ENCODE measurements at regions not wholly inside any gene's neighbourhood (a gene's known extent, or its start where the extent isn't known, plus 50 kb on each side); places are given as distances from the start of the nearest gene placed in this dataset.
A peak's percentile ranks its signal among the peaks of the same experiment; 100 is the strongest.

DNA sequence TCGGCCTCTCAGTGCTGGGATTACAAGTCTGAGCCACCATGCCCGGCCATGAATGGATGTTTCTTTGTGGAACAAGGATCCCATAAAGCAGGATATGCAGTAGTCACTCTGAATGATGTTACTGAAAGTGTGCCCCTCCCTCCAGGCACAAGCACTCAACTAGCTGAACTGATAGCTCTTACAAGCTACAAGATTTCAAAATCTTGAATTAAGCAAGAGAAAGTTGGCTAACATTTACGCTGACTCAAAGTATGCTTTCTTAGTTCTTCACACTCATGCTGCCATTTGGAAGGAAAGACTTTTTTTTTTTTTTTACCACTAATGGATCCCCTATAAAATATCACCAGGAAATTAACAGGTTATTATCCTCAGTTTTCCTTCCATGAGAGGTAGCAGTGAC, 549.0 kb upstream of the PKDCC start:
- no peak for DNase-seq

DNA sequence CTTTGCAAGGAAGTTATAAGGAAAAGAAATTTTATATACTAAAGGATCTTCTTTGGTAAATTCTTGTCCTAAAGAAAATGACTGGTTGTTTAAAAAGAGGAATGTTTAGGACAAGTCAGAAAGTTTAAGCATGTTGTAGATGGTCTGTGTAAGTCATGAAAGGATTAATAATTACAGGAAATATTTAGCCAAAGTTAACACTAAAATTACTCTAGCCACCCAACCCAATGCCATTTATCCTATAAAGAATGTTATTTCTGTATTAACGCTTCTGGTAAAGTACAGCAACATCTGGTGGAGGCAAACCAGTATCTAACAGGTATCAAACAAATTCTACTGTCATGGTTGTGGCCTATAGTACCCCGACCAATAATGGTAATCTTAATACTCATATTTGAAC, 546.9 kb upstream of the PKDCC start:
- DNase-seq = no peak

DNA sequence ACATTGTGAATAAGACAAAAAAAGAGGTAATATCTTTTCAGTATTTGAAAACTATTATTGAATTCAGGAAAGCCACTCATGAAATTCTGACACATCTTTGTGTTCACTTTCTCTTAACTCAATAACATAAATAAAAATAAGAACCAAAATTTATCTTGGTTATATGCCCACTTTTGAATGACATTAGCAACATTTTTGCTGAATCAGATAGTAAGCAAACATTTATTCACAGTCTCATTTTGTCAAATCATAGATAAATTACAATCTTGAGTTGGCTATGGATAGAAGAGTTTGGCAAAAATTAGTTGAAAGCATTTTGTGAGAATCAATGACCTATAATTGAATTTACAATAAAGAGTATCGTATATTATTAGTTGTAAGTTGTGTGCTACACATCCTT, 545.1 kb upstream of the PKDCC start:
- no peak for DNase-seq

DNA sequence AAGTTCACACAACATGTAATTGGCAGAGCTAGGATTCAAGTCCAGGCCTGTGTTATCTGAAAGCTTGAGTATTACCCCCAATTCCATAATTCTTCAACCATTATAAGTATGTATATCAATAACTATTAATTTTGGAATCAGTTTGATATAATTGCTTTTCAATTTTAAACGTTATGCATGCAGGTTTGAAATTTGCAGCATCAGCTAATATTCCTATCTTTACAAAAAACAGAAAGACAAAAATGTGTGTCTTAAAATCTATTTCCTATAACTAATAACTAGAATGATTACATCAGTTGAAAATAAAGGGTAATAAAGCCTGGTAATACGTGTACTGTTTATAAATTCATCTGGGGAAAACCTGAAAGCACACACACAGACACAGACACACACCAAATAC, 543.3 kb upstream of the PKDCC start:
- no peak for DNase-seq

DNA sequence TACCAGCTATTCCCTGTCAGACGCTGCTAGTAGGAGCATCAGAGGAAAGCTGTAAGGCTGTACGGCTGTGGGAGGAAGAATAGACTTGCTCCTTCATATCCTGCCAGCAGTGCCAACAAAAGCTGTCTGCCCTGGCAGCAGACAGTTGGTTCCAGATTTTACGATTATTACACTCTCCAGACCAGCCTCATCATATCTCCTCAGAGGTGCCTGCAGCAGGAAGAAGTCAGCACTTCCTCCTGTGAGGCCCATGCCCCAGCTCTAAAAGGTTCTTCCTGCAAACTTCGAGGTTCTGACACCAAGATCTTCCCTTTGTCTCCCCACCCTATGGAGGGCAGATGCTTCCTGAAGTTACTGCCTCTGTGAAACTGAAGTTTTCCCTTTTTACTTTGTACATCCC, 537.7 kb upstream of the PKDCC start:
- DNase-seq = no peak

DNA sequence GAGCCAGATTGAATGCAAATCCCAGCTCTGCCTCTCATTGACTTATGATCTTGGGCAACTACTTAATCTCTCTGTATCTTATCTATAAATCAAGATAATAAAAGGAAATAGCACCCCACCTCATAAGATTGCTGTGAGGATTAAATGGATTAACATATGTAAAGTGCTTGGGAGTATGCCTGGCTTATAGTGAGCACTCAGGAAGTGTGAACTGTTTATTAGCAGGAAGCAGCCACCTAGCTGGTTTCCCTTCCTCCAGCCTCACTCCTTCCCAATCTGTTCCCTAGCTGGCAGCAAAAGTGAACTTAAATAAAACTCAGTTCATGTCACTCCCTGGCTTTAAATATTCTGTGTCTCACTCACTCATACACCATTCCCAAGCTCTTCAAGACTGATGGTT, 526.6 kb upstream of the PKDCC start:
- DNase-seq = no peak

DNA sequence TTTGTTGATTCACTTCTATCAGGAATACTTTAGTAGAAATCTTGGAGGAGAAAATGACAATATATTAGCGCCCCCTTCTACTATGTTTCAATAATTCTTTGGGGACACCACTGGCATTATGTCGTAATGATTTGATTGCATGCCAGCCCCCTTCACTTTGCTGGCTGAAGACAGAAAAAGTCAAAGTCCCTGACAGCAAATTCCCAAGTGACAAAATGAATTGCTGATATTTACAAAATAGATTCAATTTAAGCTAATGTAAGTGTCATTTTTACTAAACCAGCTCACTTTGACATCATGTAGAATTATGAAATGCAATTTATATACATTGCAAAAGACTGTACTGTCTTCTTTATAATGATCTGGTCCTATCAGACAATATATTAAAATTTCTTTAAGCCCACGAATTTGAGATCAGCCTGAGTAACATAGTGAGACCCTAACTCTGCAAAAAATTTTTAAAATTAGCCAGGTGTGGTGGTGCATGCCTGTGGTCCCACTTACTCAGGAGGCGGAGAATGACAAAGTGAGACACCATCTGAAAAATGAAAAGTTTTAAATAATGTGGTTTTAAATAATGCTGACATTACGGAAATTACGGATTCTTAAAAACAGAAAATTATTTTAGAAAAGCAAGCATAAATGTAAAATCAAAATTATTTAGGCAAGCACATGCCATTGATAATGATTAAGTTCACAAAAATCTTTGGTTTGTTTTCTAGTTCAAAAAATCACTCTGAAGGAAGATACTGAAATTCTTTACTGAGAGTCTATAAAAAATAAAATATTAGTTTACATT, 520.1 kb upstream of the PKDCC start:
- no peak for DNase-seq

DNA sequence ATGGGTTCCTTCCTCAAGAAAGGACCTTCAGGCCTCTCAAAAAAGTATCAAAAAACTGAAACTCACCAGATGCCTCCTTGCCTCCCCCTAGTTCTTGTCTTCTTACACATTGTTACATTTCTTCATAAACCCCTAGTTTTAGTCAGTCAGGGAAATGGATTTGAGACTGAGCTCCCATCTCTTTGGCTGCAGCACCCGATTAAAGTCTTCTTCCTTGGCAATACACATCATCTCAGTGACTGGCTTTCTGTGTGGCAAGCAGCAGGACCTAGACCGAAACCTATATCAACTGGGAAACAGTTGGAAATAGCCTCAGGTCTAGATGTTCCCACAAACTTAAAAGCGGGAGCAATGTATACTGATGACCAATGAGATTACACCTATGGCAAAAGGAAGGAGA, 512.2 kb upstream of the PKDCC start:
- DNase-seq = no peak

DNA sequence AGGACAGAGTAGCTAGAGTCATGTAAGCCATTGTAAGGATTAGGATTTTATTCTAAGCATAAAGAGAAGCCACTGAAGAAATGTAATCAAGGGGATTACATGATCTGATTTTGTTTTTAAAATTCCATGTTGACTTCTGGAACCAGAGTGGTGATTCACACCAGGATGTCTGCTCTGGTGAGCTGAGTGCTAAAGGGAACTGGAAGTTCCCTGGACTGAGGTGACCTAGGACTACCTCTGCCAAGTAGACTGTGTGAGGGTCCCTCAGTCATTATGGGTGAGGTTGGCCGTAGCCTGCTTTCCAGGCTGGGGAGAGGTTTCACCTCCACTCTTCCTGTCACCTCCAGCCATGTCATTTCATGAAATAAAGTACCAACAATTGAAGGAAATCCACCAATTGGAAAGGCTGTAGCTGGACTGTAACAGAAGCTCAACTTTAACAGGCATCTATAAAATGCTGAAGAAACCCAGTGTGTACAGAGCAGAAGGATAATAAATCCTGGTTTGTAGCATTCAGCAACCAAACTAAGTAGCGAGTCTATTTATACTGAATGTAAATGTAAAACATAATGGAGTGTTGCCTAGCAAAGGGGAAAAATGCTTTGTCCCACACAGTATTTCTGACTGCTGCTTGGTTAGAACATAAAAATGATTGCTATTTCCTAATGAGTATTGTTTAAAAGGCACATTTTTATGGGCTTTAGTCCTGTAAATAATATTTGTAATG, 507.4 kb upstream of the PKDCC start:
- DNase-seq = peak in 1 of 3 experiments; percentile 21

DNA sequence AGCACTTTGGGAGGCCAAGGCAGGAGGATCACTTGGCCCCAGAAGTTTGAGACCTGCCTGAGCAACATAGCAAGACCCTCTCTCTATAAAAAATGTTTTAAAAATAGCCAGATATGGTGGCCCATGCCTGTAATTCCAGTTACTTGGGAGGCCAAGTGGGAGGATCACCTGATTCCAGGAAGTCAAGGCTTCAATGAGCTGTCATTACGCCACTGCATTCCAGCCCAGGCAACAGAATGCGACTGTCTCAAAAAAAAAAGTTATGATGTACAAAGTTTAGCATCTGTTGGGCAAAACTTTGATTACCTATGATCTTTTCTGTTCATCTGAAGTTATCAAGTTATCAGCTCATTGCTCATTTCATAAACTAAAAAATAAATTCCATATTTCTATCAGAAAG, 504.1 kb upstream of the PKDCC start:
- DNase-seq = no peak

DNA sequence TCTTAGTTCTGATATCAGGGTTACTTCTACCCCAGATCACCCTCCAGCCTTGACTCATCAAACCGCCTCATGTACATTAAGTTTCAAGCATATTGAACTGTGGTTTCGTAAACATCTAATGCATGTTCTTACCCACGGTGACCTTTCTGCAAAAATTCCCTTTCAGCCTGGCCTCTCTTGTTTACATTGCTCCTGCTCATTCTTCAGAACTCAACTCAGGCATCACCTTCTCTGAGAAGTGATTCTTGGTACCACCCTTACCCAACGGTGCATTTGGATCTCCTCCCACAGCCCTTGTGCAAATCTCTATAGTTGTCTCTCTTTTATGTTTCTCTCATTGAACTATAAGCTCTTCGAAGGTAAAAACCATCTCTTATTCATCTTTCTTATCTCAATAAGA, 503.1 kb upstream of the PKDCC start:
- no peak for DNase-seq

DNA sequence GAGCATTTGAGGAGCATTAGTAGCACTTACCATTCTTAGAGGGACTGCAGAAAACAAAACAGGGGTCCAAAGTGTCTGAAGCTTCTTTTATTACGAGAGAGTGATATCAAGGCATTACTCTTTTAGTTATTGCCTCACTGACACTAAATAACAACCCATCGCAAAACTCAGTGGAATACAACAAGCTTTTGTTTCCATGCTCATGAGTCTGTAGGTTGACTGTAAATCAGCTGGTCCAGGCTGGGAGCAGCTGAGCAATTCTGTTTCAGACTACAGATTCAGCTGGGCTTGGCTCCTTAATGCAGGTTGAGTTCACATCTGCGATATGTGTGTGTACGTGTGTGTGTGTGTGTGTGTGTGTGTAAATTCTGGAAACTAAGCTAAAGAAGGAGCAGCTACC, 501.8 kb upstream of the PKDCC start:
- no peak for DNase-seq

DNA sequence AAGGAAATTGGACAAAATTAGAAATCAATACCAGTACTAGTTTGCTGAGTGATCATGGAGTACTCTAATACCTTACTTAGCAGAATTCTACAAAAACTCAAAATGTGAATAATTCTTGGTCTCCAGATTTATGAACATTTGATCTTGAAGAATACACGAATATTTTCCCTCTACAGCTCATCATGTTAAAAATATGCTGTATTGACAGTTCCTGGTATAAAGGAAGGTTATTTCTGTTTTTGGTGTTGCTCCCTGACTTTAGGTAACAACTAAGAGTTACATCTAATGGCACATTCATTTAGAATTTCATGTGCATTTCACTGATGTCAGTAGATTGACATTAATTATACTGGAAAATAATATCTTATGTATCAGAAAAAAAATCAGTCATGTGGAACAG, 479.2 kb upstream of the PKDCC start:
- DNase-seq = no peak

DNA sequence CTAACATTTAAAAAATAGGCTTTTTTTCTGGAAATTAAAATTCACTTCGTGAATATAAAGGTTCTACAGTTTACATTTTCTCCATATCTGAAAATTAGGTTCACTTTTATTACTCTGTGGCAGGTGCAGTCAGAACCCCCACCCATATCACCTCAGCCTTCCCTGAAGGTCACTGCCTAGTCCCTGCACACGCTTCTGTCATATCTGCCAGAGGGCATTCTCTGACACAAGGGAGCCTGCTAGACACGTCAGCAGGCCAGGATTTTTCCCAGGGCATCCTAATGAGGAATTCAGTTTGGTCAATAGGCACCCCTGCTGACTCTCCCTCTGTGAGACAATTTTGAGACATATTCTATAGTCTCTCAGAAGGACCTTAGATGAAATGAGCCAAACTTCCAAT, 475.7 kb upstream of the PKDCC start:
- DNase-seq = no peak

DNA sequence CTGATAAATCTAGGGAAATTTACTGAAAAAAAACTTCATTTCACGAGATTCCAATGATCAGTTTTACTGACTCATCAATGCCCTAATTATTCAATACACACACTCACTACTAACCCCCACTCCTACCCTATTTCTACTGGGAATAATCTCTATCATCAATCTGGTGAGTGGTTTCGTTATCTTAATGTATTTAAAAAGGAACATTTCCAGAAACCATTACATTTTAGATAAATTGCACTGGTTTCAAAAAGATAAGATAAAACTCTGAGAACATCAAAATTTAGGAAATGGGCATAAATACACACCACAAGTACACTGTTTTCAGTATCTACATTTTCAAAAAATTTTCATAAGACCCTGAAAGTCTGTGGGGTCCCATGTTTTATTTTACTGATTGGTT, 471.4 kb upstream of the PKDCC start:
- DNase-seq = no peak

DNA sequence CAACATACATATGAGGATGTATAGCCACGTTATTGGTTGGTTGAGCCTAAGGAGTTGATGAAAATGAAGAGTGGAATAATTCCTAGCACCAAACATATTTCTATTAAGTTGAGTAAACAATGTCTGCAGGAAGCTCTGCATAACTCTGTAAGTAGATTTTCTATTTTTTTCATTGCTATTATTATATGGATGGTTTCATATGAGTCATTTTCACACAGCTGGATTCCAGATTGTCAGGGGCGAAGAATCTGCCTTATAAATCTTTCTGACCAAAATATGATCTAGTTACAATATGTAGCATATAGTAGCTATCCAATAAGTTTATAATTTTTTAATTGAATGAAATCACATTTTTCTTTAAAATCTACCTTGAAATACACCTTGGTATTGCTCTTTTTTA, 468.0 kb upstream of the PKDCC start:
- DNase-seq = no peak

DNA sequence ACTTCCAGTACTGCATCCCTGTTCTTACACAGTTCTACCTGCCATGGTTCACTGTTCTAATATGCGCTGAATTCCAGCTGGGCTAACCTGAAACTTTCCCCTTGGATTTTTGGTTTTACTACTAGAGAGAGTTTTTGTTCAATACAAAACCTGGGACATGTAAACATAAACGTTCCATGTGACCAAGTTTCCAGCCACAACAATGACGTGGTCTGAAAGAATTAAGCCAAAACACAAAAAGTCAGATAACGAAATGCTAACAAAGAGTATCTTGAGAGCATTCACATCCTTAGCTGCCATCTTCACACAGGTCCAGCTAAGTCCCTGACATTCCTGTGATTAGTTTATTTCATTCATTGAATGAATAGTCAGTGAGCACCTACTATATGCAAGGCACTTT, 467.0 kb upstream of the PKDCC start:
- no peak for DNase-seq

DNA sequence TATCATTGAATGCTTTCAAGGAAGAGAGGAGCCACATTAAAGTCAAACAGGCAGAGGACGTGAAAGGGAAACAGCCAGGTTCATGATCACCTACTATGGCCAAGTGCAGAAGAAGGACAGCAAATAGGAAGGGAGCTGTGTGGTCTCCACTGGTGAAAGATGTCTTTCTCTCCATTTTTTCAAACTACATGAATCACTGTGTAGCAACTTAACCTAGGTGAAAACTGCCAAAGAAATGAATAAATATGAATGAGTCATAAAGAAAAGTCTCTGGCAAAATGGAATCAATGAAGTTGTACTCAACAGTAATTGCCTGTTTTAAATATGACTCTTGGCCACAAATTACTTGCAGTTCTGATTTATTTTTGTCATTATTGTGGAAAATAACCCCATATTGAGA, 452.6 kb upstream of the PKDCC start:
- no peak for DNase-seq

DNA sequence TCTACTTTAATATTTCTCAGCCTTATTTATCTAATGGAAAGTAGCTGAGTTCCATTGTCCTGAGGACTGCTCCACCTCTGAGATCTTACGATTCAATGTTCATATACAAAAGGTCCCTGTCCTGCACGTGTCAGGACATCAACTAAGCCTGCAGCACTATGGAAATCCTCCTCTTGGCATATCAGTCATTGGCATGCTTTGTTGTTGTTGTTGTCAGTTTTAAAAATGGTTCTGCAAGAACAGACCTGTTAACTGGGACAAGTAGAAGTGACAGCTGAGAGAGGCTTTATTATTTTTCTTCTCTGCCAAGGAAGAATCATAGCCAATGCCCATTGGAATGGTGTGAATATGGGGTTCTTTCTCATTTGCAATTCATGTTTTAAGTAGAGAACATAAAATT, 450.1 kb upstream of the PKDCC start:
- DNase-seq = no peak

DNA sequence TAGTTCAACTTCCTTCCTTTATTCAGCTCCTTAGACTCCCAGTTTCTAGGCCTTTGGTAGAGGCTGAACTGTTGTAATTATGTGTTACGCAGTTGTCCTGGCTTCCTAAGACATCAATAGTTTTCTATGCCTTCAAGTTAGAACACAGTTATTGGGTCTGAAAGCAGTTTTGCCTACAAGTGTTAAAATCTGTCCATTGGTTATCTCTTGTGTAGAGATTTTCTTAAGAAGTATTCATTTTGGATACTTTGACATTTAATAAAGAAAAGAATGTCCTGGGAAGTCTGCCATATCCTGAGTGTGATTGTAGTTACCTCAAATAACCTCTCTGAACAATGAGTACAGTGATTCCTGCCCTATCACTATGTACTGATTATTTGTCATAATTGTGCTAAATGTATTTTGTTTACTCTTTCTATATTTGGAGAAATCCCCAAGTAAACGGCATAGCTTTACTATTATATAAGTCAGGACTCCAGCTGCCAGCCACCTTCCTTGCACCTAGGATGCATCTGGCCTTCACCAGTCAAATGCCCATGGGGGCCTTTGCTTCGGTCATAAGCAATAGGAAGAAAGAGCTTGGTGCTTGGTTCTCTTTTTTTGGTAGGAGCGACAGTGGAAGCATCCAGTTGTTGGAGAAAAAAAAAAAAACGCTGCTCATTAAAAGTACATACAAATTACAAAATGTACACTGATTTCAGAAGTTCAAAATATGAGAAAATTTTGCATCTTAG, 449.5 kb upstream of the PKDCC start:
- DNase-seq = no peak

DNA sequence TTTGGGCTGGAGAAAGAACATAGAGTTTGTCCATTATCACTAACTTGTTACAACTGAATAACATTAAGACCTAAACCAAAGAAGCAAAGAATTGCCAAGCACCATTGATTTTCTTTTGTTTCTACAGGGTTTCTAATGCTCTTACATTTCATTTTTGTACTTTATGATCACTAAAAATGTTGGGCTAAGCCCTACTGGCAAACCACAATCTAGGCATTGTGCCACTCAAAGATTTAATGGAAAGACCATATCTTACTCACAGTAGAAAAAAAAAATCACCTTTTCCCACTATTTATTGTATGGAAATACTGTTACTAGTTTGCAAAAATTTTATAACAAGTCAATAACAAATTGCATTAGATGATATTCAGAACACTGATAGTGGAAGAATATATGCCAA, 447.4 kb upstream of the PKDCC start:
- DNase-seq = peak in 1 of 3 experiments; percentile 45

DNA sequence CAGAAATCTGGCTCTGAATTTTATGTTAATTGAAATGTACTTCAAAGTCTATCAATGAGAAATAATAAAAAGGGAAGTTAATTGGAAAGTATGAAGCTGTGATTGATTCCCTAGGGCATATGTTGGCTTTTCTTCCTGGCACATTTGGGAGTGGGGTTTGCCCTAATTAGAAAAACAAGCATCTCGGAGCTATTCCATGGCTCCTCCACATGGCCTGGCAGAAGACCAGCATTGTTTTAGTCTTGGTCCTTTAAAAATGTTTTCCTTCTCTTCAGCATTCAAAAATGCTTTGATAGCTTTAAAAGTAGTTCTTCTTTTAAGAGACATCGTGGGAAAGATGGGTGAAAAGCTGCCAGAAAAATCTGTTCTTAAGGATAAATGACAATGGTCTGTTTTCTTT, 445.5 kb upstream of the PKDCC start:
- DNase-seq = no peak

DNA sequence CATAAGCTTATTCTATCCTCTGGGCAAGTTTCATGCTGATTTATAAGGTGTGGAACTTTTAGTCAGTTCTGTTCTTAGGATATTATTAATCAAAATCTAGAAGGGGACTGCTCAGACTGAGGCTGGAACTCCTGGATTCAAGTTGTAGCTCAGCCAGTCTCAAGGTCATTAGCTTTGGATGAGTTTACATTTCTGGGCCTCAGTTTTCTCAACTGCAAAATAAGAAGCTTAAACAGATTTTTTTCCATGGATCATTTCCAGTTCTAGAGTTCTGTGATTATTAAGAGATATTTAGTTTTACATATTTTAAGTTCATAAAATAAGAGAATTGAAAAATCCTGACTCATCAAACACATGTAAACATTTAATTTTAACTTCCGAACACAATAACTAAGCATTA, 442.5 kb upstream of the PKDCC start:
- no peak for DNase-seq

DNA sequence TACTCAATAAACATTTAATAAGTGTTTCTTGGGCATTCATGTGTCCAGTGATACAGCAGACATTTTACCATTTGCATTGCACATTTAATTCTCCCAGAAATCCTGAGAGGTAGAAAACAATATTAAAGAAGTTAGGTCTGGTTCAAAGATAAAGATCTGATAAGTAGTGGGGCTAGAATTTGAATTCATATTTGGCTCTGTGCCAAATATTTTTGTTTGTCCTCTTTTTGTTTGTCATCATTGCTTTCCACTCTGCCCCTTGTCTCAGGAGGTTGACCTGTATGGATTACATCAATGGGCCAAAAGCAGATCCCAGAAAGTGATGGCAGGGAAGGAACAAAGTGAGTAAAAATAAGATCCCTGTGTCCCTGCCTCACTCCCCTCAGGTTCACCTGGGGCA, 441.9 kb upstream of the PKDCC start:
- DNase-seq = no peak

All from NCI-H1417 (cell line).